ENCODE measurements at regions not wholly inside any gene's neighbourhood (a gene's known extent, or its start where the extent isn't known, plus 50 kb on each side); places are given as distances from the start of the nearest gene placed in this dataset.

- H3K9ac ChIP-seq = no peak overlapping the region
- no peaks in the 10 kb centered on the region for H3K36me3 ChIP-seq (ENCODE audit: insufficient read depth)
- no peaks in the 10 kb centered on the region for H3K79me2 ChIP-seq (ENCODE audit: insufficient read depth, low read depth)
- no peak overlapping the region for H3K4me3 ChIP-seq (IDR thresholded peaks at IDR 0.05; ENCODE audit: insufficient read depth, low read depth, low read length)
- TF ChIP-seq CTCF (conservative IDR thresholded peaks at IDR 0.05; ENCODE audit: low read depth, low read length) = no peak
- H4K20me1 ChIP-seq (ENCODE audit: insufficient read depth) = no peaks in the 10 kb centered on the region
- no peak overlapping the region for H3K4me2 ChIP-seq
- no peaks in the 10 kb centered on the region for H3K4me1 ChIP-seq (ENCODE audit: low read depth, poor library complexity, severe bottlenecking)
- H3K27ac ChIP-seq = no peak overlapping the region
- no peak overlapping the region for H2AFZ ChIP-seq (ENCODE audit: low read depth)
- no peaks in the 10 kb centered on the region for H3K27me3 ChIP-seq (ENCODE audit: insufficient read depth, low read depth)
Measured at GRCh38 chr5:3034881-3035280, 283.4 kb upstream of the IRX2 start.

GRCh38 chr5:3034449-3034848 is 283.0 kb upstream of the IRX2 start:
- no peaks in the 10 kb centered on the region for H3K79me2 ChIP-seq (ENCODE audit: insufficient read depth, low read depth)
- H3K27ac ChIP-seq = no peak overlapping the region
- no peak overlapping the region for H3K4me3 ChIP-seq (IDR thresholded peaks at IDR 0.05; ENCODE audit: insufficient read depth, low read depth, low read length)
- H3K4me1 ChIP-seq (ENCODE audit: low read depth, poor library complexity, severe bottlenecking) = no peaks in the 10 kb centered on the region
- H3K4me2 ChIP-seq = no peak overlapping the region
- no peaks in the 10 kb centered on the region for H4K20me1 ChIP-seq (ENCODE audit: insufficient read depth)
- H3K36me3 ChIP-seq (ENCODE audit: insufficient read depth) = no peaks in the 10 kb centered on the region
- no peak overlapping the region for H3K9ac ChIP-seq
- no peaks in the 10 kb centered on the region for H3K27me3 ChIP-seq (ENCODE audit: insufficient read depth, low read depth)
- TF ChIP-seq CTCF (conservative IDR thresholded peaks at IDR 0.05; ENCODE audit: low read depth, low read length) = no peak
- no peak overlapping the region for H2AFZ ChIP-seq (ENCODE audit: low read depth)

GRCh38 chr5:3033033-3033755 is 281.7 kb upstream of the IRX2 start:
- Histone ChIP-seq H4K20me1 (ENCODE audit: insufficient read depth) (no peaks in the 10 kb centered on the region), H3K27ac (no peak overlapping the region), H3K27me3 (ENCODE audit: insufficient read depth, low read depth) (no peaks in the 10 kb centered on the region), H3K36me3 (ENCODE audit: insufficient read depth) (no peaks in the 10 kb centered on the region), H3K4me2 (no peak overlapping the region), H3K4me1 (ENCODE audit: low read depth, poor library complexity, severe bottlenecking) (no peaks in the 10 kb centered on the region), H2AFZ (ENCODE audit: low read depth) (no peak overlapping the region), H3K9ac (no peak overlapping the region), H3K79me2 (ENCODE audit: insufficient read depth, low read depth) (no peaks in the 10 kb centered on the region), H3K4me3 (IDR thresholded peaks at IDR 0.05; ENCODE audit: insufficient read depth, low read depth, low read length) (no peak overlapping the region)
- TF ChIP-seq CTCF (conservative IDR thresholded peaks at IDR 0.05; ENCODE audit: low read depth, low read length) = no peak

- no peak overlapping the region for H3K9ac ChIP-seq
- H3K4me2 ChIP-seq = no peak overlapping the region
- H3K4me1 ChIP-seq (ENCODE audit: low read depth, poor library complexity, severe bottlenecking) = no peaks in the 10 kb centered on the region
- H3K36me3 ChIP-seq (ENCODE audit: insufficient read depth) = no peaks in the 10 kb centered on the region
- no peak for TF ChIP-seq CTCF (conservative IDR thresholded peaks at IDR 0.05; ENCODE audit: low read depth, low read length)
- no peaks in the 10 kb centered on the region for H3K79me2 ChIP-seq (ENCODE audit: insufficient read depth, low read depth)
- no peaks in the 10 kb centered on the region for H3K27me3 ChIP-seq (ENCODE audit: insufficient read depth, low read depth)
- H2AFZ ChIP-seq (ENCODE audit: low read depth) = no peak overlapping the region
- no peak overlapping the region for H3K27ac ChIP-seq
- H3K4me3 ChIP-seq (IDR thresholded peaks at IDR 0.05; ENCODE audit: insufficient read depth, low read depth, low read length) = no peak overlapping the region
- no peaks in the 10 kb centered on the region for H4K20me1 ChIP-seq (ENCODE audit: insufficient read depth)
Measured at GRCh38 chr5:3032513-3032912, 281.0 kb upstream of the IRX2 start.

All from KMS-11 (cell line).